ENCODE measurements at regions not wholly inside any gene's neighbourhood (a gene's known extent, or its start where the extent isn't known, plus 50 kb on each side); places are given as distances from the start of the nearest gene placed in this dataset.

DNA sequence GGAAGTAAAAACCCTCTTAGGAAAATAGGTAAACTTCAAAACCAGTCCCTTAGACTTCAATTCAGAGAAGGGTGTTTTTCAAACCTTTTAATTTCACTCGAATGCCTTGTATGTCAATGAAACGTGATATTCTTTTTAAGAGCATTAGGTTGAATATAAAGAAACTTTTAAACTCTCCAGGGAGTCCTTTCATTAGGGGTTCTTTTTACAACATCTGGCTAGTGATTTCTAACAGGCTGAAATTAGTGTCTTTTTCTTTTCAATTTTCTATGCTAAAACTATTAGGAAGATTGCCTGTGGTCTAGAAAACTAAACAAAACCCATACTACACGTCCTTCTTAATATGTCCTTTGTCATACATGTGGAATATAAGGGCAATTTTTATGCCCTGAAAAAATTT, 569.7 kb upstream of the CITED2 start:
- H3K9me3 ChIP-seq: no peaks in the 10 kb centered on the region
- H3K36me3 ChIP-seq: no peaks in the 10 kb centered on the region
- H3K27me3 ChIP-seq (replicated peaks; ENCODE audit: insufficient read depth): no peaks in the 10 kb centered on the region
- no peaks in the 10 kb centered on the region for H3K4me1 ChIP-seq (replicated peaks)
- 50% methylated on average over 3 of the region's 3 CpGs for WGBS
- TF ChIP-seq, protein P1, sequence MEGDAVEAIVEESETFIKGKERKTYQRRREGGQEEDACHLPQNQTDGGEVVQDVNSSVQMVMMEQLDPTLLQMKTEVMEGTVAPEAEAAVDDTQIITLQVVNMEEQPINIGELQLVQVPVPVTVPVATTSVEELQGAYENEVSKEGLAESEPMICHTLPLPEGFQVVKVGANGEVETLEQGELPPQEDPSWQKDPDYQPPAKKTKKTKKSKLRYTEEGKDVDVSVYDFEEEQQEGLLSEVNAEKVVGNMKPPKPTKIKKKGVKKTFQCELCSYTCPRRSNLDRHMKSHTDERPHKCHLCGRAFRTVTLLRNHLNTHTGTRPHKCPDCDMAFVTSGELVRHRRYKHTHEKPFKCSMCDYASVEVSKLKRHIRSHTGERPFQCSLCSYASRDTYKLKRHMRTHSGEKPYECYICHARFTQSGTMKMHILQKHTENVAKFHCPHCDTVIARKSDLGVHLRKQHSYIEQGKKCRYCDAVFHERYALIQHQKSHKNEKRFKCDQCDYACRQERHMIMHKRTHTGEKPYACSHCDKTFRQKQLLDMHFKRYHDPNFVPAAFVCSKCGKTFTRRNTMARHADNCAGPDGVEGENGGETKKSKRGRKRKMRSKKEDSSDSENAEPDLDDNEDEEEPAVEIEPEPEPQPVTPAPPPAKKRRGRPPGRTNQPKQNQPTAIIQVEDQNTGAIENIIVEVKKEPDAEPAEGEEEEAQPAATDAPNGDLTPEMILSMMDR (IDR thresholded peaks at IDR 0.05): no peak
- TF ChIP-seq POLR2A (IDR thresholded peaks at IDR 0.05) (no peak), POLR2AphosphoS5 (IDR thresholded peaks at IDR 0.05) (no peak)
- intact Hi-C loops (cut with DNase I): no loop called here
- no peak for DNase-seq (ENCODE audit: low spot score)
- H3K27ac ChIP-seq: no peak overlapping the region
- no peak overlapping the region for H3K4me3 ChIP-seq

DNA sequence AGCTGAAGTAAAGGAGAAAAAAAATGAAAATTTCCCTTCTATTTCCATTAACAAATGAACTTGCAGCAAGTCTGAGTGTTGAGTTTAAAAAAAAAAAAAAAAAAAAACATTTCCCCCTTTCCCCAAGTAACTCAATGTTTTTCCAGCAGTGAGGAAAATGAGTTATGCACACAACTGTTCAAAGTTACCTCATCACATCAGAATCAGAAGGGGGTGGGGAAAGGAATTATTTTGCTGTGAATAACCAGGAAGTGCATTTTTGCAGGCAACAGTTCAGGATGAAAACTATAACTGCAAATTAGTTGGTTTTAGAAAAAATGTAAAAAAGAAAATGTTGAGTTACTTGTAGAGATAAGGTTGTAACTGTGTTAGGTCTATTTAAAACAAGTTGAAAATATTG, 568.9 kb upstream of the CITED2 start:
- no peak overlapping the region for H3K27ac ChIP-seq
- intact Hi-C loops (cut with DNase I): no loop called here
- H3K36me3 ChIP-seq: no peaks in the 10 kb centered on the region
- no peak overlapping the region for H3K4me3 ChIP-seq
- no peaks in the 10 kb centered on the region for H3K4me1 ChIP-seq (replicated peaks)
- no peaks in the 10 kb centered on the region for H3K9me3 ChIP-seq
- no peak for DNase-seq (ENCODE audit: low spot score)
- TF ChIP-seq POLR2A (IDR thresholded peaks at IDR 0.05) (no peak), POLR2AphosphoS5 (IDR thresholded peaks at IDR 0.05) (no peak)
- TF ChIP-seq, protein P1 (IDR thresholded peaks at IDR 0.05): no peak
- H3K27me3 ChIP-seq (replicated peaks; ENCODE audit: insufficient read depth): no peaks in the 10 kb centered on the region

DNA sequence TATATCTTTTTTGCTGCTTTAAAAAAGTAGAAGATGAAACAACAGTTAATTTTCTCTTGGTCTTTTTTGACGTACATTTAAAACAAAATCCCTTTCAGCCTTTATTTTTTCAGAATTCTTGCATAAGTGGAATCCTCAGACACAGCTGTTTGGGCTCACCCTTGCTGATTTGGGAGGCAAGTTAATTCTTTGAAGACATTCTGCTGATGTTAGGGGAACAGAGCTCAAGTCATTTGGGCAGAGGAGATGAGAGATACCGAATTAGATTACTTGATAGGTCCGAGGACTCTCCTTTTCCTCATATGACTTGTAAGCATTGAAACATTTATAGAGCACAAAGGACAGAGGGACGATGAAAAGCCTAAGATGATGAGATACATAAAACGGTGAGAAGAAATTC, 567.9 kb upstream of the CITED2 start:
- no peak overlapping the region for H3K27ac ChIP-seq
- no peaks in the 10 kb centered on the region for H3K27me3 ChIP-seq (replicated peaks; ENCODE audit: insufficient read depth)
- no peak for DNase-seq (ENCODE audit: low spot score)
- intact Hi-C loops (cut with DNase I): no loop called here
- H3K4me3 ChIP-seq: no peak overlapping the region
- H3K4me1 ChIP-seq (replicated peaks): no peaks in the 10 kb centered on the region
- H3K36me3 ChIP-seq: no peaks in the 10 kb centered on the region
- H3K9me3 ChIP-seq: no peaks in the 10 kb centered on the region
- TF ChIP-seq POLR2AphosphoS5 (IDR thresholded peaks at IDR 0.05): no peak
- TF ChIP-seq, protein P1 (IDR thresholded peaks at IDR 0.05): no peak
- TF ChIP-seq POLR2A (IDR thresholded peaks at IDR 0.05): no peak
- WGBS: 75% methylated on average over 5 of the region's 5 CpGs

DNA sequence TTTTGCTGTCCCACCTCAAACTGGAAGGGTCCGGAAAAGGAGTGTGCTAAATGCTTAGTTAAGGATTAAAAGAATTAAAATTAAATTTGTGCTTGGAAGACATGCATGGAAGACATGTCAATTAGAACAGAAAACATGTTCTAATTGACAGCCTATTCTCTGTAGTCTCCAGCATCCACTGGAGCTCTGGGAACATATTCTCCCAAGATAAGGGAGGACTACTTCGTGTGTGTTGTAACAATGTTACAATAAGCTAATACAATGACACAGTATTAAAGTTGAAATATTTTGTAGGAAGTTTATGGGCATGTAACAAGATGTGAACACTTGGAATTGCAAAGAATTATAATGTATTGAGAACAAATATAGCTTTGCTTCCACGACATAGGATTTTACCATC, 567.4 kb upstream of the CITED2 start:
- Histone ChIP-seq H3K4me3 (no peak overlapping the region), H3K27me3 (replicated peaks; ENCODE audit: insufficient read depth) (no peaks in the 10 kb centered on the region), H3K4me1 (replicated peaks) (no peaks in the 10 kb centered on the region), H3K27ac (no peak overlapping the region), H3K9me3 (no peaks in the 10 kb centered on the region), H3K36me3 (no peaks in the 10 kb centered on the region)
- intact Hi-C loops (cut with DNase I): no loop called here
- DNase-seq (ENCODE audit: low spot score): no peak
- no peak for TF ChIP-seq POLR2AphosphoS5 (IDR thresholded peaks at IDR 0.05)
- TF ChIP-seq, protein P1 (IDR thresholded peaks at IDR 0.05): no peak
- no peak for TF ChIP-seq POLR2A (IDR thresholded peaks at IDR 0.05)
- 63% methylated on average over 3 of the region's 3 CpGs for WGBS

DNA sequence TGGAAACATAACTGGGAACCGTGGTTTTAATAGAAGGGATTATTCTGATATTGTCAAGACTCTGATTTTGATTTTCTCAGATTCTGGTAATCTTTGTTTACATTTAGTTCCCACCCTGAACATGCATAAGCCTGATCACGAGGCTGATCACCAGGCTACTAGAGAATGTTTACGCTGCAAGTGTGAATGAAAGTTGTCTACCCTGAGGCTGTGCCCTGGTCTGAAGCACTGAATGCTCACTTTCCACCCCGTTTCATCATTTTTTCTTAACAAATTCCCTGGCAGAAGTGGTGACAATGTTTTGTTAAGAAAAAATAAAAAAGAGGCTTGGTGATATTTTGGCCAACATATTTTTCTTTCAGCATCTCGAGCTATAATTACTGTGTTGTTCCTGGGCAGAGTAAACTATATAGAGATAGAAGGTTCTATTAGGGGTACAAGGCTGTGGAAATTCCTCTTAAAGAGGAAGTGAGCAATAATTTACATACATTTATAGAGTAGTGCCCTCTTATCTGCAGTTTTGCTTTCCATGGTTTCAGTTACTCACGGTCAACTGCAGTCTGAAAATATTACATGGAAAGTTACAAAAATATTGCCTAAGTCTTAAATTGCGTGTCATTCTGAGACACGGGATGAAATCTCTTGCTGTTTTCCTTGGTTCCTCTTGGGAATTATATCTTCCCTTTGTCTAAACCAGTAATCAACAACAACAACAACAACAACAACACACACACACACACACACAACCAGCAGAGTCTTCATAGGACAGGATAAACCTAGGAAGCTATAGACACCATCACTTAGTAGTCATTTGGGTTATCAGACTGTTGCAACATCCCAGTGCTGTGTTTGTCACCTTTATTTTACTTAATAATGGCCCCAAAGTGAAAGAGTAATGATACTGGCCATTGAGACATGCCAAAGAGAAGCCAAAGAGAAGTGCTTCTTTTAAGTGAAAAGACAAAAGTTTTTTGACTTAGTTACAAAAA, 566.6 kb upstream of the CITED2 start:
- no peak for TF ChIP-seq POLR2A (IDR thresholded peaks at IDR 0.05)
- TF ChIP-seq, protein P1 (IDR thresholded peaks at IDR 0.05): no peak
- TF ChIP-seq POLR2AphosphoS5 (IDR thresholded peaks at IDR 0.05): no peak
- Histone ChIP-seq H3K27ac (no peak overlapping the region), H3K9me3 (no peaks in the 10 kb centered on the region), H3K4me1 (replicated peaks) (no peaks in the 10 kb centered on the region), H3K27me3 (replicated peaks; ENCODE audit: insufficient read depth) (no peaks in the 10 kb centered on the region), H3K4me3 (no peak overlapping the region), H3K36me3 (no peaks in the 10 kb centered on the region)
- intact Hi-C loops (cut with DNase I): no loop called here
- 78% methylated on average over 8 of the region's 8 CpGs for WGBS
- DNase-seq (ENCODE audit: low spot score): no peak
